Stimulated activated CD4-positive, alpha-beta T cell treated with anti-CD3 and anti-CD28 coated beads, Interleukin-1b, Interleukin-23, amount 100 ng/mL, for 24 hours (primary cell): ENCODE measurements at regions not wholly inside any gene's neighbourhood (a gene's known extent, or its start where the extent isn't known, plus 50 kb on each side); places are given as distances from the start of the nearest gene placed in this dataset.
"Not testable (repeated sequence)": the region's sequence is repeated elsewhere in the genome, so short reads cannot be mapped to it uniquely, and the experiment has no call there.

ENCODE experiments used
- DNase-seq, 4 experiments: peaks; one replicate each; pipeline ENCODE4 v3.0.0-alpha.2; 2020; ENCODE audit warnings: low read depth in 4 of 4, low spot score in 1 of 4

GRCh38 chr2:129548880-129549279 is 430.6 kb upstream of the RAB6C start:
- DNase-seq = no peak

- no peak for DNase-seq
Measured at GRCh38 chr2:129550536-129550935, 428.9 kb upstream of the RAB6C start.

- DNase-seq = no peak
Measured at GRCh38 chr2:129554373-129554772, 425.1 kb upstream of the RAB6C start.

GRCh38 chr2:129559101-129559500 is 420.4 kb upstream of the RAB6C start:
- no peak for DNase-seq

- DNase-seq = no peak
Measured at GRCh38 chr2:129565551-129566109, 413.8 kb upstream of the RAB6C start.

GRCh38 chr2:129570812-129571211 is 408.7 kb upstream of the RAB6C start:
- not testable (repeated sequence) for DNase-seq

- DNase-seq = no peak
Measured at GRCh38 chr2:129575431-129575830, 404.0 kb upstream of the RAB6C start.

- DNase-seq = no peak
Measured at GRCh38 chr2:129575880-129576279, 403.6 kb upstream of the RAB6C start.

GRCh38 chr2:129580001-129580400 is 399.5 kb upstream of the RAB6C start:
- DNase-seq = no peak

GRCh38 chr2:129585760-129586159 is 393.7 kb upstream of the RAB6C start:
- no peak for DNase-seq

- no peak for DNase-seq
Measured at GRCh38 chr2:129587426-129588064, 391.9 kb upstream of the RAB6C start.

GRCh38 chr2:129604560-129604959 is 374.9 kb upstream of the RAB6C start:
- DNase-seq = no peak

- DNase-seq = no peak
Measured at GRCh38 chr2:129605646-129606045, 373.8 kb upstream of the RAB6C start.

GRCh38 chr2:129606496-129607270 is 372.8 kb upstream of the RAB6C start:
- no peak for DNase-seq

GRCh38 chr2:129609224-129609623 is 370.2 kb upstream of the RAB6C start:
- DNase-seq = no peak

GRCh38 chr2:129610766-129611165 is 368.7 kb upstream of the RAB6C start:
- DNase-seq = no peak

GRCh38 chr2:129611471-129611870 is 368.0 kb upstream of the RAB6C start:
- DNase-seq = no peak

GRCh38 chr2:129619471-129619870 is 360.0 kb upstream of the RAB6C start:
- DNase-seq = no peak

GRCh38 chr2:129620411-129620810 is 359.1 kb upstream of the RAB6C start:
- no peak for DNase-seq

GRCh38 chr2:129623783-129624182 is 355.7 kb upstream of the RAB6C start:
- no peak for DNase-seq

- no peak for DNase-seq
Measured at GRCh38 chr2:129627437-129627836, 352.0 kb upstream of the RAB6C start.

- DNase-seq = no peak
Measured at GRCh38 chr2:129636692-129637091, 342.8 kb upstream of the RAB6C start.
